K562 (cell line): ENCODE measurements at regions not wholly inside any gene's neighbourhood (a gene's known extent, or its start where the extent isn't known, plus 50 kb on each side); places are given as distances from the start of the nearest gene placed in this dataset.

Experiments used
- ATAC-seq: fragments of 200-7000 bp; cut with Tn5 transposase; 3 replicates; pipeline ENCODE4 v1.9.1; 2020; ENCODE audit warnings: moderate library complexity
- BruUV-seq: library from RNA; stranded (reverse); fragments of 400-500 nt; replicated peaks from 2 replicates; lab custom pipeline; 2021; lab: Mats Ljungman, UMichigan
- CTCF ChIA-PET: fragments of 300-600 bp; formaldehyde crosslinking; extraction: SDS; loops from one replicate; lab custom pipeline; 2021; ENCODE audit warnings: low intra/inter-chr PET ratio; lab: Yijun Ruan, JAX
- POLR2A ChIA-PET: fragments of 300-600, 350-650 bp; sonication (Branson Sonifier 250); formaldehyde crosslinking; extraction: SDS; loops from one replicate; lab custom pipeline; 2021; ENCODE audit warnings: antibody characterized with exemption, inconsistent platforms; lab: Yijun Ruan, JAX
- DNase-seq, 4 experiments: peaks; one replicate each; pipeline versions ENCODE4 v3.0.0 to v3.0.0-alpha.2; 2011 to 2018; ENCODE audit warnings: low spot score in 3 of 4, mixed read lengths in 3 of 4; ENCODE audit errors: extremely low read depth in 1 of 4
- FAIRE-seq: peaks from 2 replicates; lab custom pipeline; 2011; peaks lifted over from hg19 to GRCh38; lab: Jason Lieb, UNC
- H2AFZ ChIP-seq: 2 replicates; pipeline ENCODE4 v1.6.0; 2011; ENCODE audit warnings: low read depth, low read length, control low read depth, inconsistent platforms
- H3K27ac ChIP-seq: fragments of 200-600 bp; 3 replicates; pipeline ENCODE4 v1.8.0; 2011; ENCODE audit warnings: low read depth, mild to moderate bottlenecking, control low read depth, inconsistent platforms, low read length, moderate library complexity, mixed read lengths; ENCODE audit errors: extremely low read depth
- H3K27me3 ChIP-seq, 2 experiments: fragments of 300-600 bp in 1 of 2; 2 replicates in 1 of 2; 3 replicates in 1 of 2; pipeline versions ENCODE4 v1.6.0 to v1.8.0; 2011; ENCODE audit warnings: inconsistent platforms in 2 of 2, low read length in 2 of 2, mild to moderate bottlenecking in 1 of 2, mixed read lengths in 1 of 2, moderate library complexity in 1 of 2; ENCODE audit not compliant: control insufficient read depth in 2 of 2, insufficient read depth in 2 of 2
- H3K36me3 ChIP-seq: fragments of 300-600 bp; 3 replicates; pipeline ENCODE4 v1.8.0; 2011; ENCODE audit warnings: mild to moderate bottlenecking, low read length, inconsistent platforms; ENCODE audit not compliant: control insufficient read depth, insufficient read depth
- H3K4me1 ChIP-seq, 2 experiments: fragments of 200-600 bp in 1 of 2; replicated peaks in 1 of 2; 2 replicates in 1 of 2; 3 replicates in 1 of 2; pipeline versions ENCODE4 v1.5.1 to v1.8.0; 2011; ENCODE audit warnings: inconsistent platforms in 2 of 2, low read length in 2 of 2, mild to moderate bottlenecking in 1 of 2, mixed read lengths in 1 of 2, moderate library complexity in 1 of 2; ENCODE audit not compliant: control insufficient read depth in 2 of 2, insufficient read depth in 2 of 2
- H3K4me2 ChIP-seq: 2 replicates; pipeline ENCODE4 v1.6.1; 2011; ENCODE audit warnings: low read length, control low read depth, inconsistent platforms, mixed read lengths; ENCODE audit not compliant: insufficient read depth
- H3K4me3 ChIP-seq: fragments of 200-600 bp; sonication (generic), shearing (Covaris generic); 2 replicates; pipeline ENCODE4 v1.5.1; 2016; ENCODE audit warnings: control low read depth, inconsistent platforms
- H3K79me2 ChIP-seq: fragments of 200-600 bp; 3 replicates; pipeline ENCODE4 v1.8.0; 2011; ENCODE audit warnings: low read length, inconsistent platforms; ENCODE audit not compliant: control insufficient read depth, insufficient read depth
- H3K9ac ChIP-seq, 2 experiments: 2 replicates each; pipeline versions ENCODE4 v1.6.0 to v1.6.1; 2011; ENCODE audit warnings: low read depth in 2 of 2, low read length in 2 of 2, control low read depth in 1 of 2, inconsistent platforms in 1 of 2, mild to moderate bottlenecking in 1 of 2, mixed read lengths in 1 of 2; ENCODE audit not compliant: insufficient read depth in 1 of 2
- H3K9me1 ChIP-seq: one replicate; pipeline ENCODE4 v1.6.0; 2011; ENCODE audit warnings: inconsistent platforms, mild to moderate bottlenecking, low read length, moderate library complexity; ENCODE audit not compliant: control insufficient read depth, insufficient read depth
- H3K9me3 ChIP-seq: replicated peaks from 2 replicates; pipeline ENCODE4 v1.5.1; 2011; ENCODE audit warnings: low read depth, low read length, inconsistent platforms; ENCODE audit not compliant: control insufficient read depth, insufficient read depth
- H4K20me1 ChIP-seq: replicated peaks from 2 replicates; pipeline ENCODE4 v1.6.1; 2011; ENCODE audit warnings: low read length, inconsistent platforms, mixed read lengths; ENCODE audit not compliant: control insufficient read depth, insufficient read depth
- AFF1 ChIP-seq, 2 experiments: fragments of 450-650 bp; IDR thresholded peaks; 2 replicates each; pipeline ENCODE4 v1.6.1; 2018; ENCODE audit warnings: mild to moderate bottlenecking in 2 of 2, low read depth in 1 of 2; ENCODE audit not compliant: partially characterized antibody in 2 of 2
- ATF3 ChIP-seq, 2 experiments: fragments of 450-650 bp in 1 of 2; sonication (generic) in 1 of 2; formaldehyde crosslinking in 1 of 2; IDR thresholded peaks in 1 of 2; conservative IDR thresholded peaks in 1 of 2; 2 replicates each; pipeline versions ENCODE4 v1.6.1 to v1.8.1; 2016 to 2023; ENCODE audit warnings: mild to moderate bottlenecking in 2 of 2, moderate library complexity in 2 of 2, inconsistent platforms in 1 of 2, missing genetic modification reagents in 1 of 2
- BACH1 ChIP-seq: fragments of 200-800 bp; sonication (Bioruptor generic); IDR thresholded peaks from 2 replicates; pipeline ENCODE4 v1.6.1; 2016; ENCODE audit warnings: missing genetic modification characterization, missing compliant biosample characterization
- CCAR2 ChIP-seq: fragments of 200-400 bp; formaldehyde crosslinking; IDR thresholded peaks from 2 replicates; pipeline ENCODE4 v1.6.1; 2017; ENCODE audit warnings: mild to moderate bottlenecking, low read depth, low read length
- CHD4 ChIP-seq: fragments of 200-600 bp; sonication (generic); IDR thresholded peaks from 3 replicates; pipeline ENCODE4 v1.6.1; 2012; ENCODE audit warnings: low read depth, mild to moderate bottlenecking, mixed read lengths, low read length, inconsistent platforms; ENCODE audit not compliant: insufficient read depth, insufficient replicate concordance, poor library complexity, severe bottlenecking
- HDAC1 ChIP-seq, 2 experiments: fragments of 450-650 bp; IDR thresholded peaks; 2 replicates each; pipeline ENCODE4 v1.6.1; 2016 to 2017; ENCODE audit warnings: inconsistent platforms in 1 of 2, mild to moderate bottlenecking in 1 of 2, moderate library complexity in 1 of 2
- IRF2 ChIP-seq: sonication (generic); formaldehyde crosslinking; IDR thresholded peaks from 2 replicates; pipeline ENCODE4 v1.8.1; 2022; ENCODE audit warnings: mild to moderate bottlenecking, missing genetic modification reagents
- KAT2B ChIP-seq: IDR thresholded peaks from one replicate; pipeline ENCODE4 v1.6.1; 2012; ENCODE audit warnings: low read depth, mild to moderate bottlenecking, control low read depth, inconsistent platforms, low read length, moderate library complexity
- KLF6 ChIP-seq: fragments of 250-450 bp; sonication (Bioruptor Pico); IDR thresholded peaks from 2 replicates; pipeline ENCODE4 v1.4.0; 2020; ENCODE audit warnings: mild to moderate bottlenecking, moderate library complexity, borderline replicate concordance
- NCOA6 ChIP-seq: fragments of 450-650 bp; IDR thresholded peaks from 2 replicates; pipeline ENCODE4 v1.6.1; 2017; ENCODE audit warnings: mild to moderate bottlenecking
- SP1 ChIP-seq: sonication (generic); formaldehyde crosslinking; IDR thresholded peaks from 2 replicates; pipeline ENCODE4 v1.8.1; 2022; ENCODE audit warnings: mild to moderate bottlenecking, missing genetic modification reagents
- SPI1 ChIP-seq: IDR thresholded peaks from 2 replicates; pipeline ENCODE4 v1.6.1; 2011; ENCODE audit warnings: low read depth, low read length, control low read depth, borderline replicate concordance
- ZNF12 ChIP-seq: sonication (generic); formaldehyde crosslinking; IDR thresholded peaks from 2 replicates; pipeline ENCODE4 v1.4.0; 2020; ENCODE audit warnings: mild to moderate bottlenecking, missing genetic modification reagents
- ZNF592 ChIP-seq: fragments of 450-650 bp; IDR thresholded peaks from 2 replicates; pipeline ENCODE4 v1.6.1; 2017; ENCODE audit warnings: antibody characterized with exemption, mild to moderate bottlenecking
- WGBS: fragments of 100-300 bp; shearing (Covaris generic); methylation state at CpG from one replicate; pipeline ENCODE4 v1.1.6; 2016; ENCODE audit warnings: low coverage, mixed read lengths; ENCODE audit not compliant: insufficient coverage; ENCODE audit errors: missing lambda C conversion rate; 5-methylcytosine and 5-hydroxymethylcytosine counted together
- in situ Hi-C: fragments of 300-500 bp; cut with MboI; formaldehyde crosslinking; loops from 4 replicates; pipeline ENCODE4 v1.15.0; 2018; ENCODE audit warnings: inconsistent platforms, mixed read lengths
- intact Hi-C: fragments of 100-400 bp; cut with micrococcal nuclease; formaldehyde crosslinking; loops from 2 replicates; pipeline ENCODE4 v1.14.2; 2022

GRCh38 chr12:125936502-125936901 lies 871.3 kb downstream of the AACS start:
- FAIRE-seq, result no peak
- H3K4me1 ChIP-seq, result no peaks in the 10 kb centered on the region
- in situ Hi-C loops (no loop called here), intact Hi-C loops (no loop called here)
- no peaks in the 10 kb centered on the region for H3K79me2 ChIP-seq
- no peaks in the 10 kb centered on the region for H3K9me1 ChIP-seq
- H3K4me2 ChIP-seq, result no peak overlapping the region
- no peaks in the 10 kb centered on the region for H3K27me3 ChIP-seq
- WGBS, result 0% methylated on average over 1 of the region's 1 CpG
- H2AFZ ChIP-seq, result no peak overlapping the region
- H3K27ac ChIP-seq, result no peak overlapping the region
- no peaks in the 10 kb centered on the region for H3K36me3 ChIP-seq
- H3K9ac ChIP-seq, result no peak overlapping the region
- no peak for ATAC-seq
- no peak for DNase-seq
- ChIA-PET CTCF (no interaction called here), POLR2A (no interaction called here)
- no peaks in the 10 kb centered on the region for H3K9me3 ChIP-seq
- H4K20me1 ChIP-seq, result no peaks in the 10 kb centered on the region
- no TSS peak for BruUV-seq
- no peak overlapping the region for H3K4me3 ChIP-seq
- no peak for TF ChIP-seq ZNF592
- TF ChIP-seq KAT2B, result no peak
- TF ChIP-seq KLF6 (CRISPR knock-in tag), result no peak
- TF ChIP-seq ZNF12 (CRISPR knock-in tag), result no peak
- no peak for TF ChIP-seq BACH1 (tag)
- no peak for TF ChIP-seq CCAR2
- no peak for TF ChIP-seq ATF3 (IDR thresholded peaks at IDR 0.05)
- TF ChIP-seq ATF3 (CRISPR knock-in tag; conservative IDR thresholded peaks at IDR 0.05), result no peak
- TF ChIP-seq SPI1, result no peak
- TF ChIP-seq HDAC1 (IDR thresholded peaks at IDR 0.05), result no peak
- no peak for TF ChIP-seq SP1 (CRISPR knock-in tag)
- no peak for TF ChIP-seq CHD4
- no peak for TF ChIP-seq IRF2 (CRISPR knock-in tag)
- TF ChIP-seq NCOA6, result no peak
- TF ChIP-seq AFF1 (IDR thresholded peaks at IDR 0.05; ENCODE audit: low read depth in 1 of 2, partially characterized antibody in 2 of 2), result no peak
